Middle frontal gyrus (tissue), 1 donor: ENCODE measurements at regions not wholly inside any gene's neighbourhood (a gene's known extent, or its start where the extent isn't known, plus 50 kb on each side); places are given as distances from the start of the nearest gene placed in this dataset.

Experiments
- DNase-seq: peaks from one replicate; pipeline ENCODE4 v3.0.0-alpha.2; 2015; ENCODE audit warnings: low spot score; ENCODE audit errors: extremely low spot score

GRCh38 chr6:105769987-105770386 lies 316.1 kb upstream of the PRDM1 start:
- DNase-seq: no peak

- DNase-seq: no peak
Observed at GRCh38 chr6:105769197-105769596, 316.9 kb upstream of the PRDM1 start.

- DNase-seq: no peak
Observed at GRCh38 chr6:105767541-105767940, 318.6 kb upstream of the PRDM1 start.

GRCh38 chr6:105765239-105765638 lies 320.9 kb upstream of the PRDM1 start:
- no peak for DNase-seq

GRCh38 chr6:105764315-105764714 lies 321.8 kb upstream of the PRDM1 start:
- DNase-seq: no peak

- DNase-seq: no peak
Observed at GRCh38 chr6:105763866-105764265, 322.3 kb upstream of the PRDM1 start.

- DNase-seq: no peak
Observed at GRCh38 chr6:105760746-105761145, 325.4 kb upstream of the PRDM1 start.

- no peak for DNase-seq
Observed at GRCh38 chr6:105759946-105760345, 326.2 kb upstream of the PRDM1 start.

GRCh38 chr6:105759015-105759414 lies 327.1 kb upstream of the PRDM1 start:
- DNase-seq: no peak

GRCh38 chr6:105757512-105758200 lies 328.5 kb upstream of the PRDM1 start:
- DNase-seq: no peak

GRCh38 chr6:105755885-105756284 lies 330.3 kb upstream of the PRDM1 start:
- DNase-seq: no peak

- peak; percentile 18 for DNase-seq
Observed at GRCh38 chr6:105753620-105754211, 332.4 kb upstream of the PRDM1 start.

- no peak for DNase-seq
Observed at GRCh38 chr6:105753207-105753606, 332.9 kb upstream of the PRDM1 start.

GRCh38 chr6:105750089-105750488 lies 336.0 kb upstream of the PRDM1 start:
- DNase-seq: no peak

GRCh38 chr6:105748737-105749161 lies 337.4 kb upstream of the PRDM1 start:
- no peak for DNase-seq

GRCh38 chr6:105747823-105748405 lies 338.2 kb upstream of the PRDM1 start:
- DNase-seq: no peak

- no peak for DNase-seq
Observed at GRCh38 chr6:105746509-105746908, 339.6 kb upstream of the PRDM1 start.

- DNase-seq: no peak
Observed at GRCh38 chr6:105746130-105746505, 340.0 kb upstream of the PRDM1 start.

GRCh38 chr6:105745464-105746129 lies 340.5 kb upstream of the PRDM1 start:
- no peak for DNase-seq

- DNase-seq: no peak
Observed at GRCh38 chr6:105744815-105745214, 341.3 kb upstream of the PRDM1 start.

- DNase-seq: peak; percentile 54
Observed at GRCh38 chr6:105740946-105741645, 338.2 kb upstream of the PREP start.

- DNase-seq: no peak
Observed at GRCh38 chr6:105739764-105740163, 336.9 kb upstream of the PREP start.
